ENCODE measurements at regions not wholly inside any gene's neighbourhood (a gene's known extent, or its start where the extent isn't known, plus 50 kb on each side); places are given as distances from the start of the nearest gene placed in this dataset.

DNA sequence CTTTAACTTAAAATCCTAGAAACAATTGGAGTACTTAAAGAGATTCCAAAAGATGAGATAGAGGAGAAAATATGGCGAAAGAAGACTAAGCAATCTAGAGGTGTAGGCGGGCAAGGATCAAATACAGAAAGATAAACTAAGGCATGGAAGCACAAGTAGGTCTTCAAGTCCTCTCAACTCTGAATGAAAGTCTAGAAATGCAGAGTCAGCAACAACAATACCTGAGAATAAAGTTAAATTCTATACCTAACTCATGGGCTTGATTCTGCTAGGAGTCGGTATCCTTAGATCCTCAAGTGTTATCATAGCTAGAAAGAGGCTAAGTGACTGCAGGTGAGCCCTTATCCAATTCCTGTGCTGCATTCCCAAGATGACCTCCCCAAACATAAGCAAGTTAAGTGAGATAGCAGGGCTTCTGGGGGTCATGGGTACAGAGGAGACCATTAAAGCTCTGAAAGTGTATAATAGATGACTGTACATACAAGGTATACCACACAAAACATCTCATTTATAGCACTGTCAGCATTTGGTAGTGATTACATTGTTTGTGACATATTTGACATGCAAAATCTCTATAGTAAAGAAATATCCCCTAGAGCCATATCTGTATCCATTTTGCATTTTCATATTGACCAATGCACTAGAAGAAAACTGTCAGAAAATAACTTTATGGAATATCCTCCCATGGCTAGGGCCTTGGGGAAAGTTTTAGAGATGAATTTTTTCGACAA, 82.5 kb upstream of the ARID2 start:
- H3K4me3 ChIP-seq (ENCODE audit: low read length) = no peak overlapping the region
- TF ChIP-seq ZNF274 (IDR thresholded peaks at IDR 0.05; ENCODE audit: low read depth, low read length) = no peak

DNA sequence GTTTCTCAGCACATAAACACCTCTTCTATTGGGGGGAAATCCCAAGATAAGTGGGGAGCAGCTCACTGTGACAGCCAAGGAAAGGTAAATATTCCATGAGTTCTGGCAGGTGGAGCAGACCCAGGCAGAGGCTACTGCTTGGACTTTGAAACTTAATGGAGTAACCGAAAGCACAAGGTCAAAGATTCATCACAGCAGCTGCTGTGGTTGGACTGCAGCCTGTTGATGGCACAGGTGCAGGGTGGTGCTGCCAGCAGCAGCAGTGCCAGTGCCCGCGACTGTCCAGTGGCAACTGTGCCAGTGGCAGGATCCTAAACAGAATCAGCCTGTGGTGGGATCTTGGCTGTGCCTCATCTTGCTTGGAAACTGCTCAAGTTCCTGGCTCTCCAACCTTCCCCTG, 81.4 kb upstream of the ARID2 start:
- H3K4me3 ChIP-seq (ENCODE audit: low read length) = no peak overlapping the region
- TF ChIP-seq ZNF274 (IDR thresholded peaks at IDR 0.05; ENCODE audit: low read depth, low read length) = no peak

- TF ChIP-seq ZNF274 (IDR thresholded peaks at IDR 0.05; ENCODE audit: low read depth, low read length) = no peak
These were observed 78.5 kb upstream of the ARID2 start for GRCh38 chr12:45651029-45651428.

GRCh38 chr12:45654002-45654665, 75.4 kb upstream of the ARID2 start:
- no peak for TF ChIP-seq ZNF274 (IDR thresholded peaks at IDR 0.05; ENCODE audit: low read depth, low read length)
- H3K4me3 ChIP-seq (ENCODE audit: low read length) = no peak overlapping the region

More at GRCh38 chr12:45651029-45651428, 78.5 kb upstream of the ARID2 start:
- no peak overlapping the region for H3K4me3 ChIP-seq (ENCODE audit: low read length)

DNA sequence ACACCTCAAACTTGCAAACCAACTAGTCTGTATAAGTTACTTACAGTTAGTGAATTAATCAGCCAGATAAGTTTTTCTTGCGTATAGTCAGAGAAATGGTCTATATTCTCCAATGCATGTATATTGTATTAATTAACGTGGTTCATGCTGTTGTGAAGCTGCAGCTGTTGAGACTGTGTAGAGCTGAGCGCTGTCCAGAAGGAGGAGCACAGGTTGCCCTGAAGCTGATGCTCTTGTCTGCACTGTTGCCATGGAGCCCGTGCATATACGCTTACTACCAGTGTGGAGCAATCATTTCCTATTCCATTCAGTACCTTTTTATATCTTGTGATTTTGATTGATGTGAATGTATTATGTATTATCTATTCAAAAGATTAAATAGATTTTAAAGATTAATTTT, 74.3 kb upstream of the ARID2 start:
- TF ChIP-seq ZNF274 (IDR thresholded peaks at IDR 0.05; ENCODE audit: low read depth, low read length) = no peak
- no peak overlapping the region for H3K4me3 ChIP-seq (ENCODE audit: low read length)

GRCh38 chr12:45655743-45656142, 73.8 kb upstream of the ARID2 start:
- H3K4me3 ChIP-seq (ENCODE audit: low read length) = no peak overlapping the region
- no peak for TF ChIP-seq ZNF274 (IDR thresholded peaks at IDR 0.05; ENCODE audit: low read depth, low read length)

- no peak for TF ChIP-seq ZNF274 (IDR thresholded peaks at IDR 0.05; ENCODE audit: low read depth, low read length)
- no peak overlapping the region for H3K4me3 ChIP-seq (ENCODE audit: low read length)
These were observed 71.5 kb upstream of the ARID2 start for GRCh38 chr12:45658020-45658419.

GRCh38 chr12:45660330-45660729, 69.2 kb upstream of the ARID2 start:
- no peak for TF ChIP-seq ZNF274 (IDR thresholded peaks at IDR 0.05; ENCODE audit: low read depth, low read length)
- no peak overlapping the region for H3K4me3 ChIP-seq (ENCODE audit: low read length)

GRCh38 chr12:45663455-45663854, 66.1 kb upstream of the ARID2 start:
- no peak overlapping the region for H3K4me3 ChIP-seq (ENCODE audit: low read length)
- TF ChIP-seq ZNF274 (IDR thresholded peaks at IDR 0.05; ENCODE audit: low read depth, low read length) = no peak

- no peak overlapping the region for H3K4me3 ChIP-seq (ENCODE audit: low read length)
- no peak for TF ChIP-seq ZNF274 (IDR thresholded peaks at IDR 0.05; ENCODE audit: low read depth, low read length)
These were observed 63.6 kb upstream of the ARID2 start for GRCh38 chr12:45665941-45666340.

DNA sequence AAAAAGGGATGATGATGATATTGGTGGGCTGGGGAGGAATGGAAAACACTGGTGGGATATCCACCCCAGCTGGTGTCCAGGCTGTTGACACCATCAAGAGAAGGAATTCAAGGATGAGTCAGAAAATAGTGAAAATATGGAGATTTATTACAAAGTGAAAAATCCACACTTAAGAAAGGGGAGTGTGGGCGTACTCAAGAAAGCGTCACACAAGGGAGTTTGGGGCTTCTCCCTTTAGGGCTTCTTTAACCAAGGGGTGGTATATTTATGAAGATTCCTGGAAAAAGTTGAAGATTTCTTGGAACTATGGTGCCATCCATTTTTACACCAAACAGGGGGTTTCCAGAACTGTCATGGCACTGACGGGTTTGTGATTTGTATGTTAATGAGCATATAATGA, 63.1 kb upstream of the ARID2 start:
- no peak overlapping the region for H3K4me3 ChIP-seq (ENCODE audit: low read length)
- TF ChIP-seq ZNF274 (IDR thresholded peaks at IDR 0.05; ENCODE audit: low read depth, low read length) = no peak

- TF ChIP-seq ZNF274 (IDR thresholded peaks at IDR 0.05; ENCODE audit: low read depth, low read length) = no peak
- H3K4me3 ChIP-seq (ENCODE audit: low read length) = no peak overlapping the region
These were observed 62.7 kb upstream of the ARID2 start for GRCh38 chr12:45666816-45667215.

GRCh38 chr12:45667761-45668160, 61.7 kb upstream of the ARID2 start:
- TF ChIP-seq ZNF274 (IDR thresholded peaks at IDR 0.05; ENCODE audit: low read depth, low read length) = no peak
- no peak overlapping the region for H3K4me3 ChIP-seq (ENCODE audit: low read length)

GRCh38 chr12:45668641-45669040, 60.9 kb upstream of the ARID2 start:
- no peak for TF ChIP-seq ZNF274 (IDR thresholded peaks at IDR 0.05; ENCODE audit: low read depth, low read length)
- no peak overlapping the region for H3K4me3 ChIP-seq (ENCODE audit: low read length)

- H3K4me3 ChIP-seq (ENCODE audit: low read length) = no peak overlapping the region
- no peak for TF ChIP-seq ZNF274 (IDR thresholded peaks at IDR 0.05; ENCODE audit: low read depth, low read length)
These were observed 60.4 kb upstream of the ARID2 start for GRCh38 chr12:45669093-45669492.

Measured in GM08714 (cell line).